Endothelial cell of umbilical vein (primary cell): ENCODE measurements at regions not wholly inside any gene's neighbourhood (a gene's known extent, or its start where the extent isn't known, plus 50 kb on each side); places are given as distances from the start of the nearest gene placed in this dataset.
"Not testable (repeated sequence)": the region's sequence is repeated elsewhere in the genome, so short reads cannot be mapped to it uniquely, and the experiment has no call there.

ENCODE experiments used
- BruUV-seq: library from RNA; stranded (reverse); fragments of 400-500 nt; replicated peaks from 2 replicates; lab custom pipeline; 2021; lab: Mats Ljungman, UMichigan
- CTCF ChIA-PET: fragments of 300-600, 350-600 bp; sonication (Branson Sonifier 250); formaldehyde crosslinking; loops from one replicate; lab custom pipeline; 2021; ENCODE audit warnings: antibody characterized with exemption, inconsistent platforms; lab: Charles Lee
- POLR2A ChIA-PET: fragments of 300-600, 350-600 bp; sonication (Branson Sonifier 250); formaldehyde crosslinking; loops from one replicate; lab custom pipeline; 2021; ENCODE audit warnings: antibody characterized with exemption, inconsistent platforms; lab: Charles Lee
- DNase-seq: peaks from one replicate; pipeline ENCODE4 v3.0.0-alpha.2; 2011; ENCODE audit warnings: low read depth, low spot score
- FAIRE-seq: peaks from 2 replicates; lab custom pipeline; 2011; peaks lifted over from hg19 to GRCh38; lab: Jason Lieb, UNC
- H2AFZ ChIP-seq: 2 replicates; pipeline ENCODE4 v1.6.0; 2012; ENCODE audit warnings: low read depth, low read length, control low read depth, inconsistent platforms
- H3K27ac ChIP-seq: 2 replicates; pipeline ENCODE4 v1.5.1; 2011; ENCODE audit warnings: low read depth, mild to moderate bottlenecking, control low read depth, low read length, moderate library complexity; ENCODE audit not compliant: insufficient read depth
- H3K27me3 ChIP-seq, 2 experiments: 2 replicates each; pipeline versions ENCODE4 v1.6.0 to v1.6.1; 2011; ENCODE audit warnings: low read length in 2 of 2, mixed read lengths in 1 of 2; ENCODE audit not compliant: control insufficient read depth in 2 of 2, insufficient read depth in 2 of 2
- H3K36me3 ChIP-seq, 2 experiments: 2 replicates in 1 of 2; 3 replicates in 1 of 2; pipeline ENCODE4 v1.5.1; 2011; ENCODE audit warnings: low read length in 2 of 2, mild to moderate bottlenecking in 1 of 2, moderate library complexity in 1 of 2; ENCODE audit not compliant: control insufficient read depth in 2 of 2, insufficient read depth in 2 of 2; ENCODE audit errors: extremely low read depth in 1 of 2
- H3K4me1 ChIP-seq: 3 replicates; pipeline ENCODE4 v1.5.1; 2011; ENCODE audit warnings: mild to moderate bottlenecking, low read length; ENCODE audit not compliant: control insufficient read depth, insufficient read depth; ENCODE audit errors: extremely low read depth
- H3K4me2 ChIP-seq: 2 replicates; pipeline ENCODE4 v1.6.1; 2011; ENCODE audit warnings: low read length, control low read depth, mixed read lengths; ENCODE audit not compliant: insufficient read depth
- H3K4me3 ChIP-seq, 3 experiments: fragments of 200-600 bp in 1 of 3; sonication (generic), shearing (Covaris generic) in 1 of 3; replicated peaks in 1 of 3; 2 replicates each; pipeline ENCODE4 v1.5.1; 2011 to 2016; ENCODE audit warnings: control low read depth in 3 of 3, low read length in 3 of 3, mild to moderate bottlenecking in 2 of 3, inconsistent platforms in 1 of 3, low read depth in 1 of 3, moderate library complexity in 1 of 3; ENCODE audit not compliant: insufficient read depth in 1 of 3
- H3K79me2 ChIP-seq: 2 replicates; pipeline ENCODE4 v1.6.0; 2012; ENCODE audit warnings: low read length, inconsistent platforms; ENCODE audit not compliant: control insufficient read depth, insufficient read depth
- H3K9ac ChIP-seq: replicated peaks from 2 replicates; pipeline ENCODE3; 2011; ENCODE audit warnings: low read length, control low read depth; ENCODE audit not compliant: insufficient read depth; ENCODE audit errors: extremely low read depth
- H3K9me1 ChIP-seq: replicated peaks from 3 replicates; pipeline ENCODE4 v1.6.0; 2011; ENCODE audit warnings: mild to moderate bottlenecking, low read length; ENCODE audit not compliant: control insufficient read depth, insufficient read depth; ENCODE audit errors: extremely low read depth
- H3K9me3 ChIP-seq: replicated peaks from 2 replicates; pipeline ENCODE4 v1.5.1; 2012; ENCODE audit warnings: low read length, inconsistent platforms; ENCODE audit not compliant: control insufficient read depth, insufficient read depth
- H4K20me1 ChIP-seq: replicated peaks from 2 replicates; pipeline ENCODE3; 2011; ENCODE audit warnings: mild to moderate bottlenecking, low read length; ENCODE audit not compliant: control insufficient read depth, insufficient read depth; ENCODE audit errors: extremely low read depth
- EZH2 ChIP-seq: IDR thresholded peaks from 2 replicates; pipeline ENCODE4 v1.6.1; 2012; ENCODE audit warnings: borderline replicate concordance, low read depth, mild to moderate bottlenecking, moderate library complexity, low read length, inconsistent platforms; ENCODE audit not compliant: severe bottlenecking
- FOS ChIP-seq: IDR thresholded peaks from 2 replicates; pipeline ENCODE4 v1.6.1; 2011; ENCODE audit warnings: mild to moderate bottlenecking, low read length, moderate library complexity, borderline replicate concordance; ENCODE audit not compliant: insufficient read depth
- GATA2 ChIP-seq: IDR thresholded peaks from 2 replicates; pipeline ENCODE4 v1.7.0; 2011; ENCODE audit warnings: low read depth, mild to moderate bottlenecking, moderate library complexity, mixed read lengths, low read length; ENCODE audit not compliant: insufficient read length, insufficient read depth
- JUN ChIP-seq: IDR thresholded peaks from 2 replicates; pipeline ENCODE4 v1.6.1; 2011; ENCODE audit warnings: borderline replicate concordance, low read depth; ENCODE audit not compliant: insufficient read length, insufficient read depth
- MYC ChIP-seq: IDR thresholded peaks from one replicate; pipeline ENCODE4 v1.6.1; 2011; ENCODE audit warnings: mild to moderate bottlenecking, low read depth, low read length
- POLR2A ChIP-seq: IDR thresholded peaks from 2 replicates; pipeline ENCODE4 v1.6.1; 2012; ENCODE audit warnings: low read depth, mild to moderate bottlenecking, control low read depth, low read length
- POLR2AphosphoS5 ChIP-seq: IDR thresholded peaks from 2 replicates; pipeline ENCODE4 v1.6.1; 2012; ENCODE audit warnings: low read depth, mild to moderate bottlenecking, control low read depth, low read length, moderate library complexity; ENCODE audit not compliant: insufficient read depth
- dilution Hi-C: fragments of 300-500 bp; cut with MboI; formaldehyde crosslinking; loops from one replicate; pipeline ENCODE4 v1.15.0; 2019; ENCODE audit warnings: low sequenced_read_pairs; ENCODE audit not compliant: extremely low pct_ligation_motif_present
- intact Hi-C: fragments of 100-400 bp; cut with micrococcal nuclease; formaldehyde crosslinking; loops from one replicate; pipeline ENCODE4 v1.10.0; 2022
- TF ChIP-seq, protein P1 (sequence below): IDR thresholded peaks from 2 replicates; pipeline ENCODE4 v1.6.1; 2011; ENCODE audit not compliant: insufficient read depth, insufficient read length
- TF ChIP-seq, protein P2 (sequence below), 2 donors: IDR thresholded peaks; 1 replicate in 1 of 2; 2 replicates in 1 of 2; pipeline ENCODE4 v1.5.1; 2011; ENCODE audit warnings: low read length in 2 of 2, mild to moderate bottlenecking in 2 of 2, moderate library complexity in 2 of 2, control low read depth in 1 of 2, inconsistent platforms in 1 of 2, low read depth in 1 of 2; ENCODE audit not compliant: insufficient read depth in 1 of 2; ENCODE audit errors: extremely low read depth in 1 of 2

DNA sequence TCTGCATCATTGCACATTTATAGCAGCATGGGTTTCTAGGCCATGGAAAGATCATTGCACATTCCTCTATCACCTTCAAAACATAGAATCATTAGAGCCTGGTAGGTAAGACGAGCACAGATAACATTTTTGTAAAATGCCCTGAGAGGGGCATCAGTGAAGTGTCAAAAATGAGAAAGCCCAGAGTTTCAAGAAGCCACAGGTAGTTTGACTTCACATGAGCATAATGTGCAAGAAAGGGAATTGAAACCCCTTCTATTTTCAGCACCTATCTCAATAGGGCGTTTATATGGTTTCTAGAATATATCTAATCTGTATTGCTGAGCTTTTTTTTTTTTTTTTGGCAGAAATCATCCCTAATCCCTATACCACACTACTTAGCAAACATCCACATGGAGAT is 2441.7 kb downstream of the ARAP2 start:
- FAIRE-seq (no peak), DNase-seq (no peak)
- Histone ChIP-seq H3K9me1 (no peaks in the 10 kb centered on the region), H3K4me1 (no peaks in the 10 kb centered on the region), H3K27ac (no peak overlapping the region), H3K4me3 (no peak overlapping the region), H3K9ac (no peak overlapping the region), H4K20me1 (no peaks in the 10 kb centered on the region), H3K27me3 (no peaks in the 10 kb centered on the region), H3K79me2 (no peaks in the 10 kb centered on the region), H3K4me2 (no peak overlapping the region), H2AFZ (no peak overlapping the region), H3K9me3 (no peaks in the 10 kb centered on the region), H3K36me3 (no peaks in the 10 kb centered on the region)
- TF ChIP-seq JUN (no peak), GATA2 (no peak), MYC (no peak), FOS (no peak)
- TF ChIP-seq, protein P1, sequence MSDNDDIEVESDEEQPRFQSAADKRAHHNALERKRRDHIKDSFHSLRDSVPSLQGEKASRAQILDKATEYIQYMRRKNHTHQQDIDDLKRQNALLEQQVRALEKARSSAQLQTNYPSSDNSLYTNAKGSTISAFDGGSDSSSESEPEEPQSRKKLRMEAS = no peak
- dilution Hi-C loops = no loop called here
- intact Hi-C loops = no loop called here
- POLR2A ChIA-PET = no interaction called here
- BruUV-seq = no TSS peak
- CTCF ChIA-PET = no interaction called here

DNA sequence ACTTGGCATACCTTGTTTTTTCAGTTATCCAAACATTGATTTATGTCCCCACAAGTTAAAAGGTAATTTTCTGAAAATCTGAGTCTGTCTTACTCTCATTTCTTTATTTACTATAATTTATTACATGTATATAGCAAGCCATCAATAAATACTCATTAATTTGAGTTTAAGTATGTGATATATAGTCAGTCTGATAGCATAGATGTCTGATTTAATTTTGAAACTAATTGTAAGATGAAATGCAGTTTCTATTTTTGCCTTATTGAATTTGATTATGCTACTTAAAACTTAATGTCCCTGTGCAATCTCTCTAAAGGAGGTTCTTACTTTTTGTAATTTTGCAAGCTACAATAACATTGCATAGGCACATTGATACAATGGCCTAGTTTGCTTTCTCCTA is 2418.6 kb downstream of the ARAP2 start:
- FAIRE-seq = no peak
- H3K27ac ChIP-seq = no peak overlapping the region
- POLR2A ChIA-PET = no interaction called here
- H3K4me2 ChIP-seq = no peak overlapping the region
- no peaks in the 10 kb centered on the region for H3K79me2 ChIP-seq
- CTCF ChIA-PET = no interaction called here
- H3K9ac ChIP-seq = no peak overlapping the region
- no peak overlapping the region for H2AFZ ChIP-seq
- H3K27me3 ChIP-seq = no peaks in the 10 kb centered on the region
- no peaks in the 10 kb centered on the region for H3K4me1 ChIP-seq
- no peak for TF ChIP-seq GATA2
- TF ChIP-seq EZH2 = no peak
- no peak for TF ChIP-seq FOS
- TF ChIP-seq, protein P1 = no peak
- no peak for TF ChIP-seq POLR2AphosphoS5
- no peak for TF ChIP-seq JUN
- no peak for TF ChIP-seq MYC
- TF ChIP-seq, protein P2, sequence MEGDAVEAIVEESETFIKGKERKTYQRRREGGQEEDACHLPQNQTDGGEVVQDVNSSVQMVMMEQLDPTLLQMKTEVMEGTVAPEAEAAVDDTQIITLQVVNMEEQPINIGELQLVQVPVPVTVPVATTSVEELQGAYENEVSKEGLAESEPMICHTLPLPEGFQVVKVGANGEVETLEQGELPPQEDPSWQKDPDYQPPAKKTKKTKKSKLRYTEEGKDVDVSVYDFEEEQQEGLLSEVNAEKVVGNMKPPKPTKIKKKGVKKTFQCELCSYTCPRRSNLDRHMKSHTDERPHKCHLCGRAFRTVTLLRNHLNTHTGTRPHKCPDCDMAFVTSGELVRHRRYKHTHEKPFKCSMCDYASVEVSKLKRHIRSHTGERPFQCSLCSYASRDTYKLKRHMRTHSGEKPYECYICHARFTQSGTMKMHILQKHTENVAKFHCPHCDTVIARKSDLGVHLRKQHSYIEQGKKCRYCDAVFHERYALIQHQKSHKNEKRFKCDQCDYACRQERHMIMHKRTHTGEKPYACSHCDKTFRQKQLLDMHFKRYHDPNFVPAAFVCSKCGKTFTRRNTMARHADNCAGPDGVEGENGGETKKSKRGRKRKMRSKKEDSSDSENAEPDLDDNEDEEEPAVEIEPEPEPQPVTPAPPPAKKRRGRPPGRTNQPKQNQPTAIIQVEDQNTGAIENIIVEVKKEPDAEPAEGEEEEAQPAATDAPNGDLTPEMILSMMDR (IDR thresholded peaks at IDR 0.05; ENCODE audit: extremely low read depth in 1 of 2, insufficient read depth in 1 of 2, low read depth in 1 of 2, low read length in 2 of 2) = no peak
- no peak for TF ChIP-seq POLR2A
- intact Hi-C loops = no loop called here
- no peaks in the 10 kb centered on the region for H3K9me3 ChIP-seq
- no peak for DNase-seq
- H4K20me1 ChIP-seq = no peaks in the 10 kb centered on the region
- dilution Hi-C loops = no loop called here
- no peak overlapping the region for H3K4me3 ChIP-seq
- no TSS peak for BruUV-seq
- no peaks in the 10 kb centered on the region for H3K36me3 ChIP-seq
- no peaks in the 10 kb centered on the region for H3K9me1 ChIP-seq

DNA sequence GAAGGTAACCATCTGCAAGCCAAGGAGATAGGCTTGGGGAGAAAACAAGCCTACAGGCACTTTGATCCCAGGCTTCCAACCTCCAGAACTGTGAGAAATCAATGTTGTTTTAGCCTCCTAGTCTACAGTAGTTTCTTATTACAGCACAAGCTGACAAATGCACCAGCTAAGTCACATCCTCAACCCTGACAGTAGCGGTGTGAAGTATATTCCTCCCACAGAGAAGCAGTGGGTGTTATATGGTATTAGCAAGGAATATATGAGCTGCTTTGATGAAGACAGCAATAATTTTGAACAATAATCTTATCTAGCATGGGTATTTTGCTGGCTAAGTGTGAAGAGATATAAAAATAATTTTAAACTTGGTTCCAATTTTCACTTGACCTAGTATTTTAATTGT is 2415.0 kb downstream of the ARAP2 start:
- H3K4me1 ChIP-seq, H3K79me2 ChIP-seq, POLR2A ChIA-PET, H3K9ac ChIP-seq, H3K4me3 ChIP-seq, H2AFZ ChIP-seq, H3K9me3 ChIP-seq, DNase-seq, H3K36me3 ChIP-seq, dilution Hi-C loops, H3K9me1 ChIP-seq, H3K27ac ChIP-seq, BruUV-seq, H3K27me3 ChIP-seq, H3K4me2 ChIP-seq, intact Hi-C loops, FAIRE-seq, H4K20me1 ChIP-seq, CTCF ChIA-PET: not testable (repeated sequence)
